SU-DHL-6 (cell line): ENCODE measurements at regions not wholly inside any gene's neighbourhood (a gene's known extent, or its start where the extent isn't known, plus 50 kb on each side); places are given as distances from the start of the nearest gene placed in this dataset.

Experiments used
- H2AFZ ChIP-seq: fragments of 200-600 bp; sonication (generic); 2 replicates; pipeline ENCODE4 v1.6.1; 2014; ENCODE audit warnings: low read depth, mild to moderate bottlenecking, moderate library complexity, mixed read lengths, antibody characterized with exemption, low read length; ENCODE audit not compliant: severe bottlenecking
- H3F3A ChIP-seq: fragments of 200-600 bp; shearing (Covaris generic); 2 replicates; pipeline ENCODE4 v1.6.0; 2016; ENCODE audit warnings: antibody characterized with exemption, mild to moderate bottlenecking; ENCODE audit not compliant: insufficient read depth
- H3K27ac ChIP-seq: fragments of 200-600 bp; sonication (generic); 2 replicates; pipeline ENCODE4 v1.5.1; 2016; ENCODE audit warnings: low read depth, mild to moderate bottlenecking, low read length, moderate library complexity, mixed read lengths
- H3K27me3 ChIP-seq: fragments of 200-600 bp; sonication (generic), shearing (Covaris generic); 2 replicates; pipeline ENCODE4 v1.6.0; 2014; ENCODE audit warnings: mild to moderate bottlenecking, low read length
- H3K36me3 ChIP-seq: fragments of 200-600 bp; sonication (generic); 2 replicates; pipeline ENCODE4 v1.6.1; 2014; ENCODE audit warnings: mild to moderate bottlenecking, low read length, mixed read lengths
- H3K4me2 ChIP-seq: fragments of 300-600, 200-600 bp; shearing (Covaris generic), sonication (generic); 2 replicates; pipeline ENCODE4 v1.6.0; 2014; ENCODE audit warnings: low read length, low read depth, mild to moderate bottlenecking; ENCODE audit not compliant: poor library complexity, severe bottlenecking
- H3K4me3 ChIP-seq: fragments of 200-600 bp; sonication (generic); 2 replicates; pipeline ENCODE4 v1.5.1; 2014; ENCODE audit warnings: antibody characterized with exemption, low read length, mild to moderate bottlenecking, mixed read lengths; ENCODE audit not compliant: insufficient read depth, poor library complexity, severe bottlenecking
- H3K79me2 ChIP-seq: fragments of 200-600 bp; sonication (generic); 2 replicates; pipeline ENCODE4 v1.6.1; 2014; ENCODE audit warnings: mild to moderate bottlenecking, low read length, moderate library complexity; ENCODE audit not compliant: insufficient read depth
- H3K9ac ChIP-seq: fragments of 200-600 bp; sonication (generic); 2 replicates; pipeline ENCODE4 v1.7.0; 2014; ENCODE audit warnings: mild to moderate bottlenecking, low read length
- H3K9me2 ChIP-seq: fragments of 200-600 bp; sonication (generic); replicated peaks from 2 replicates; pipeline ENCODE4 v1.6.1; 2014; ENCODE audit warnings: low read length; ENCODE audit not compliant: insufficient read depth
- H3K9me3 ChIP-seq: fragments of 200-600 bp; sonication (generic); 2 replicates; pipeline ENCODE4 v1.6.1; 2014; ENCODE audit warnings: low read length, mixed read lengths; ENCODE audit not compliant: insufficient read depth
- H4K20me1 ChIP-seq: fragments of 200-600 bp; sonication (generic); 2 replicates; pipeline ENCODE4 v1.6.1; 2014; ENCODE audit warnings: low read depth, mild to moderate bottlenecking, antibody characterized with exemption, low read length, moderate library complexity, mixed read lengths
- EZH2phosphoT487 ChIP-seq: fragments of 200-600 bp; sonication (generic), shearing (Covaris generic); conservative IDR thresholded peaks from 2 replicates; pipeline ENCODE4 v1.6.1; 2018; ENCODE audit warnings: mild to moderate bottlenecking, antibody characterized with exemption, low read length, moderate library complexity, mixed read lengths
- TF ChIP-seq, protein P1 (sequence below): fragments of 200-600 bp; sonication (generic); IDR thresholded peaks from one replicate; pipeline ENCODE4 v1.5.1; 2017; ENCODE audit warnings: antibody characterized with exemption, mild to moderate bottlenecking, low read length, moderate library complexity; ENCODE audit not compliant: insufficient read depth, poor library complexity, severe bottlenecking

- Histone ChIP-seq H4K20me1 (no peaks in the 10 kb centered on the region), H3K9me2 (no peaks in the 10 kb centered on the region), H3F3A (no peaks in the 10 kb centered on the region), H3K79me2 (no peaks in the 10 kb centered on the region), H3K9me3 (no peaks in the 10 kb centered on the region), H2AFZ (no peak overlapping the region), H3K4me3 (no peak overlapping the region), H3K9ac (no peak overlapping the region), H3K36me3 (no peaks in the 10 kb centered on the region), H3K27ac (no peak overlapping the region), H3K27me3 (no peaks in the 10 kb centered on the region), H3K4me2 (no peak overlapping the region)
- TF ChIP-seq, protein P1, sequence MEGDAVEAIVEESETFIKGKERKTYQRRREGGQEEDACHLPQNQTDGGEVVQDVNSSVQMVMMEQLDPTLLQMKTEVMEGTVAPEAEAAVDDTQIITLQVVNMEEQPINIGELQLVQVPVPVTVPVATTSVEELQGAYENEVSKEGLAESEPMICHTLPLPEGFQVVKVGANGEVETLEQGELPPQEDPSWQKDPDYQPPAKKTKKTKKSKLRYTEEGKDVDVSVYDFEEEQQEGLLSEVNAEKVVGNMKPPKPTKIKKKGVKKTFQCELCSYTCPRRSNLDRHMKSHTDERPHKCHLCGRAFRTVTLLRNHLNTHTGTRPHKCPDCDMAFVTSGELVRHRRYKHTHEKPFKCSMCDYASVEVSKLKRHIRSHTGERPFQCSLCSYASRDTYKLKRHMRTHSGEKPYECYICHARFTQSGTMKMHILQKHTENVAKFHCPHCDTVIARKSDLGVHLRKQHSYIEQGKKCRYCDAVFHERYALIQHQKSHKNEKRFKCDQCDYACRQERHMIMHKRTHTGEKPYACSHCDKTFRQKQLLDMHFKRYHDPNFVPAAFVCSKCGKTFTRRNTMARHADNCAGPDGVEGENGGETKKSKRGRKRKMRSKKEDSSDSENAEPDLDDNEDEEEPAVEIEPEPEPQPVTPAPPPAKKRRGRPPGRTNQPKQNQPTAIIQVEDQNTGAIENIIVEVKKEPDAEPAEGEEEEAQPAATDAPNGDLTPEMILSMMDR = no peak
- no peak for TF ChIP-seq EZH2phosphoT487
Observed at GRCh38 chr4:115834441-115834840, 721.0 kb upstream of the NDST4 start.

DNA sequence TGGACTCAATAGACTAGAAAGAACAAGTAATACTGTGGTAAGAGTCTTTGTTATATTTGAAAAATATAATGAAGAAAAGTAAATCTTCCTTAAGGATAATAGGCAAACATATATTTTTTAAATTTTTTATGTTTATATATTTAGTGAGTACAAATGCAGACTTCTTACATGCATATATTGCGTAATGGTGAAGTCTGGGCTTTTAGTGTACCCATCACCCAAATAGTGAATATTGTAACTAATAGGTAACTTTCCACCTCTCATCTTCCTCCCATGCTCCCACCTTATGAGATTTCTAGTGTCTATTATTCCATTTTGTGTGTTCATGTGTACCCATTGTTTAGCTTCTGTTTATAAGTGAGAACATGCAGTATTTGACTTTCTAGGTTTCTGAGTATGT lies 711.2 kb upstream of the NDST4 start:
- TF ChIP-seq, protein P1 = no peak
- TF ChIP-seq EZH2phosphoT487 = no peak
- Histone ChIP-seq H3K9me3 (no peaks in the 10 kb centered on the region), H3K4me3 (no peak overlapping the region), H3F3A (no peaks in the 10 kb centered on the region), H3K9me2 (no peaks in the 10 kb centered on the region), H3K4me2 (no peak overlapping the region), H3K36me3 (no peaks in the 10 kb centered on the region), H2AFZ (no peak overlapping the region), H4K20me1 (no peaks in the 10 kb centered on the region), H3K27me3 (no peaks in the 10 kb centered on the region), H3K79me2 (no peaks in the 10 kb centered on the region), H3K27ac (no peak overlapping the region), H3K9ac (no peak overlapping the region)

GRCh38 chr4:115803825-115804224 lies 690.4 kb upstream of the NDST4 start:
- no peak overlapping the region for H3K4me3 ChIP-seq
- TF ChIP-seq, protein P1 = no peak
- TF ChIP-seq EZH2phosphoT487 = no peak
- H3K27ac ChIP-seq = no peak overlapping the region
- no peaks in the 10 kb centered on the region for H3K79me2 ChIP-seq
- H3K9ac ChIP-seq = no peak overlapping the region
- H3K4me2 ChIP-seq = no peak overlapping the region
- H3K27me3 ChIP-seq = no peaks in the 10 kb centered on the region
- H2AFZ ChIP-seq = no peak overlapping the region
- H3K9me2 ChIP-seq = no peaks in the 10 kb centered on the region
- H3K9me3 ChIP-seq = no peaks in the 10 kb centered on the region
- no peaks in the 10 kb centered on the region for H3F3A ChIP-seq
- no peaks in the 10 kb centered on the region for H4K20me1 ChIP-seq
- H3K36me3 ChIP-seq = no peaks in the 10 kb centered on the region
